HFFc6 (cell line): ENCODE measurements at regions not wholly inside any gene's neighbourhood (a gene's known extent, or its start where the extent isn't known, plus 50 kb on each side); places are given as distances from the start of the nearest gene placed in this dataset.
A peak's percentile ranks its signal among the peaks of the same experiment; 100 is the strongest.

Experiments used
- DNase-seq: peaks from one replicate; pipeline ENCODE4 v3.0.0-alpha.2; 2018
- H3K27ac Mint-ChIP-seq: 2 replicates; pipeline ENCODE4 v1.8.0; 2020; ENCODE audit warnings: mild to moderate bottlenecking, mixed read lengths
- H3K27me3 Mint-ChIP-seq: 2 replicates; pipeline ENCODE4 v1.8.0; 2021; ENCODE audit warnings: mild to moderate bottlenecking, moderate library complexity, mixed read lengths; ENCODE audit not compliant: insufficient read depth
- H3K36me3 Mint-ChIP-seq: 2 replicates; pipeline ENCODE4 v1.8.0; 2021; ENCODE audit warnings: low read depth, mixed read lengths
- H3K4me1 Mint-ChIP-seq: 2 replicates; pipeline ENCODE4 v1.8.0; 2020; ENCODE audit warnings: low read depth, mixed read lengths
- H3K4me3 Mint-ChIP-seq: 2 replicates; pipeline ENCODE4 v1.8.0; 2020; ENCODE audit warnings: mild to moderate bottlenecking, moderate library complexity, mixed read lengths
- H3K9me3 Mint-ChIP-seq: 2 replicates; pipeline ENCODE4 v1.8.0; 2020; ENCODE audit warnings: mild to moderate bottlenecking, mixed read lengths
- TF ChIP-seq, protein P1 (sequence below): fragments of 200-600 bp; sonication (generic); IDR thresholded peaks from 2 replicates; pipeline ENCODE4 v1.5.0; 2021; ENCODE audit warnings: antibody characterized with exemption, mild to moderate bottlenecking

DNA sequence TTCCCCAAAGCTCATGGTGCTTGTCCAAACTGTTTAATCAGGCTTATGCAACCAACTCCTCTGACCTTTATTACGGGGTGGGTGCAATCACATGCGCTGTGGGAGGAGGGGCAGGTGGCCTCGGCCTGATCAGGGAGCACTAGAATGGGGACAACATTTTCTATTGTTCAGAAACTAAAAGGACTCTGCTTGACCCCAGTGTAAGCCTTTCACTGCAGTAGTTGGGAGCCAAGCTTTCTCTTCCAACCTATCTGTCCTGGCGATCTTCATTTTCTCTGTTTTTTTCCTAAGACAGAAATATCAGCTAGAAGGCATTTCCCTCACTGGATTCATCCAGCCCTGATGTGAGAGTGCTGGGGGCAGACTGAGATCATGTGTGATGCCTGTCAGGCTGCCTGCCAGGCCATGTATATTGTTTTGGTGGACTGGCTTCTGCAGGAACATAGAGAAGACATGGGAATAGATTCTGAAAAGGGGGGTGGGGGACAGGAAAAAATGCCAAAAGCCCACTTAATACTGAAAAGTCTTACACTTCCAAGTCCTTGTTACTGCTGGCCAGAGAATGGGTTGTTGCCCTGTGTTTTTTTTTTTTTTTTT, 627.0 kb upstream of the TBL1XR1 start:
- H3K9me3 Mint-ChIP-seq, result no peaks in the 10 kb centered on the region
- TF ChIP-seq, protein P1, sequence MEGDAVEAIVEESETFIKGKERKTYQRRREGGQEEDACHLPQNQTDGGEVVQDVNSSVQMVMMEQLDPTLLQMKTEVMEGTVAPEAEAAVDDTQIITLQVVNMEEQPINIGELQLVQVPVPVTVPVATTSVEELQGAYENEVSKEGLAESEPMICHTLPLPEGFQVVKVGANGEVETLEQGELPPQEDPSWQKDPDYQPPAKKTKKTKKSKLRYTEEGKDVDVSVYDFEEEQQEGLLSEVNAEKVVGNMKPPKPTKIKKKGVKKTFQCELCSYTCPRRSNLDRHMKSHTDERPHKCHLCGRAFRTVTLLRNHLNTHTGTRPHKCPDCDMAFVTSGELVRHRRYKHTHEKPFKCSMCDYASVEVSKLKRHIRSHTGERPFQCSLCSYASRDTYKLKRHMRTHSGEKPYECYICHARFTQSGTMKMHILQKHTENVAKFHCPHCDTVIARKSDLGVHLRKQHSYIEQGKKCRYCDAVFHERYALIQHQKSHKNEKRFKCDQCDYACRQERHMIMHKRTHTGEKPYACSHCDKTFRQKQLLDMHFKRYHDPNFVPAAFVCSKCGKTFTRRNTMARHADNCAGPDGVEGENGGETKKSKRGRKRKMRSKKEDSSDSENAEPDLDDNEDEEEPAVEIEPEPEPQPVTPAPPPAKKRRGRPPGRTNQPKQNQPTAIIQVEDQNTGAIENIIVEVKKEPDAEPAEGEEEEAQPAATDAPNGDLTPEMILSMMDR, result no peak
- H3K27me3 Mint-ChIP-seq, result no peaks in the 10 kb centered on the region
- peak; percentile 65 for DNase-seq
- H3K4me3 Mint-ChIP-seq, result peak overlapping the region; percentile 67
- H3K36me3 Mint-ChIP-seq, result no peaks in the 10 kb centered on the region
- H3K27ac Mint-ChIP-seq, result peak overlapping the region; percentile 73
- peaks cover 64% of the 10 kb centered on the region for H3K4me1 Mint-ChIP-seq

DNA sequence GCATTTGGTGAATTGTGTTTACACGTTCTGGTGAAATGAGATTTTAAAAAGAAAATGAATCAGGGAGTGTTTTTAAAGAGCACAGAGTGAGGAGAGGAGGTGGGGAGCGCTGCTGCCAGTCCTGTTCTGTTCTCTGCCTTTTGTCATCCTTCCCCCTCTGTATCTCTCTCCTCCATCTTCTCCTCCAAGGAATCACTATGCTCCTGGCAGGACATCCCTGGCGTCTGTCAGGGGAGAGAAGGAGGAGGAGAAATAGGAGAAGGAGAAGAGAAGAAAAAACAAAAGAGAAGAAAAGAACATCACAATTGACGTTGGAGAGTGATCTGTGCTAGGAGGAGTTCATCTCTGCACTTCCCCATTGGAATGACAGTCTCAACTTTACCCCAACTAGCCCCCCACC, 627.6 kb upstream of the TBL1XR1 start:
- TF ChIP-seq, protein P1, result no peak
- H3K4me1 Mint-ChIP-seq, result peaks cover 68% of the 10 kb centered on the region
- no peaks in the 10 kb centered on the region for H3K9me3 Mint-ChIP-seq
- no peak overlapping the region for H3K4me3 Mint-ChIP-seq
- 0 out of 2 replicates have a peak overlapping the region, but pooled peaks have one; percentile 73 for H3K27ac Mint-ChIP-seq
- no peaks in the 10 kb centered on the region for H3K27me3 Mint-ChIP-seq
- no peak for DNase-seq
- H3K36me3 Mint-ChIP-seq, result no peaks in the 10 kb centered on the region

DNA sequence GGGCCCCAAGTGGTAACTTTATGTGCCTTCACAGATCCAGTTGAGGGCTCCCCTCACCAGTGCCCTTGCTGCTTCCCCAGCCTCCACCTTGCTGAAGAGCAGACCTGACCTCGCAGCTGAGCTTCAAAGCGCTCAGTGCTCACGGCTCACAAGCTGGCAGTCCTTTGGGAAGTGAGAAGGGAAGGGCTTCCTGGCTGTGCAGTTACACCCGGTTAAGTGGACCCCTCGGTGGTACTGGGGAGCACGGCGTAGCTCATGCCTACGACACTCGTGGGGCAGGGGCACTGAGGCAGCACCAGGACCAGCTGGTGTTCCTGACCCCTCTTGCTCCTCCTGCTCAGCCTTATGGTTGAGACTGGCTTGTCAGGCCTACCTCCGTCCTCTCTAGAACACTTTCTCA, 629.0 kb upstream of the TBL1XR1 start:
- Mint-ChIP-seq H3K27me3 (no peaks in the 10 kb centered on the region), H3K4me1 (peaks cover 70% of the 10 kb centered on the region), H3K27ac (no peak overlapping the region), H3K9me3 (no peaks in the 10 kb centered on the region), H3K4me3 (no peak overlapping the region), H3K36me3 (no peaks in the 10 kb centered on the region)
- TF ChIP-seq, protein P1, result no peak
- no peak for DNase-seq

DNA sequence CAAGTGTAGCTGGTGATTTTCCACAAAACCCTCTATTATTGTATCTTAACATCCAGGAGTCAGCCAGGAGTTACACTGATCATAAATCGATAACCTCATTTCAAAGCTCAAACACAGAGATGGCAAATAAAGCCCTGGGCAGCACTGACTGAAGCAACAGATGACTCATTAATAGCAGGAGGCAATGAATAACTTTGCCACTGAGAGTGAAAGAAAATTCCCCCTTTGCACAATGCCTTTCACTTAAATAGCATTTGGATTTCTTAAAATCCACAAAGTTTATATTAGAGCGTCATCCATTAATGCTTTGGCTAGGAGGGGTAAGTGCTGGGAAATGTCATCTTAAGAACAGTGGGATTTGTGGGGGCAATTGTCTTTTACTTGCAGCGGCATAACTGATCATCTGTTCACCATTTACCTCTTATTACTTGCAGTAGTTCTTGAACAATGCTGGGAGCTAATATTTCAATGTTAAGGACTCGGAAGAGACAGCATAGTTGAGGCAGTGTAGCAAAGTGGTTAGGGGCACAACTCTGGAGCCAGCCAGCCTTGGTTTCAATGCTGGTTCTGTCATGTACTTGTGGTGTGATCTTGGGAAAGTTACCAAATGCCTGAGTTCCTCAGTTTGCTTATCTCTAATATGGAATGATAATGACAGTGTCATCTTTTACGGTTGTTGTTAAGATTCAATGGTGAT, 630.4 kb upstream of the TBL1XR1 start:
- Mint-ChIP-seq H3K27me3 (no peaks in the 10 kb centered on the region), H3K4me3 (no peak overlapping the region), H3K36me3 (no peaks in the 10 kb centered on the region), H3K4me1 (peaks cover 73% of the 10 kb centered on the region), H3K27ac (peak overlapping the region; percentile 27), H3K9me3 (no peaks in the 10 kb centered on the region)
- TF ChIP-seq, protein P1, result no peak
- peak; percentile 67 for DNase-seq

DNA sequence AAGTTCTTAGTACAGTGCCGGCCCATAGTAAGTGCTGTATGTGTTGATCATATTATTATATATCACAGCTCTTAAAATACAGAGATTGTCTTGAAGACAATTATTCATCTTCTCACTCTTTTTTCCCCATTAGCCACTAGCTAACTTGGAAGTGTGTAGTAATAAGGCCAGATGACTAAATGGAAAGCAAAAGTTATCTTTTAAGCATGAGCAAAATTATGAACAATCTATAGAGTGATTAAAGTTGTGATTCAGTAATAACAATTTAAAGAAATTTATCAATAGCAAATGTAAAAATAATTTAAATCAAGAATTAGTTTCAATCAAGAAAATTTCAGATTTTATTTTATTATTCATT, 630.9 kb upstream of the TBL1XR1 start:
- Mint-ChIP-seq H3K36me3 (no peaks in the 10 kb centered on the region), H3K27ac (no peak overlapping the region), H3K27me3 (no peaks in the 10 kb centered on the region), H3K9me3 (no peaks in the 10 kb centered on the region), H3K4me1 (peaks cover 71% of the 10 kb centered on the region), H3K4me3 (no peak overlapping the region)
- TF ChIP-seq, protein P1, result no peak
- no peak for DNase-seq
